Endodermal cell (in vitro differentiated cells): ENCODE measurements at regions not wholly inside any gene's neighbourhood (a gene's known extent, or its start where the extent isn't known, plus 50 kb on each side); places are given as distances from the start of the nearest gene placed in this dataset.

Experiments used
- DNase-seq: peaks from one replicate; pipeline ENCODE4 v3.0.0-alpha.2; 2017
- H3K27ac ChIP-seq: 2 replicates; pipeline ENCODE4 v1.5.1; 2013; ENCODE audit warnings: mild to moderate bottlenecking, low read depth, low read length, moderate library complexity
- H3K27me3 ChIP-seq: 2 replicates; pipeline ENCODE4 v1.6.1; 2013; ENCODE audit warnings: mild to moderate bottlenecking, low read length, moderate library complexity; ENCODE audit not compliant: insufficient read depth, control insufficient read depth, poor library complexity, severe bottlenecking
- H3K36me3 ChIP-seq: 2 replicates; pipeline ENCODE4 v1.7.0; 2013; ENCODE audit warnings: mild to moderate bottlenecking, low read length, moderate library complexity; ENCODE audit not compliant: control insufficient read depth, insufficient read depth
- H3K4me1 ChIP-seq: one replicate; pipeline ENCODE4 v1.7.0; 2013; ENCODE audit warnings: low read length; ENCODE audit not compliant: control insufficient read depth, insufficient read depth
- H3K4me3 ChIP-seq: 2 replicates; pipeline ENCODE4 v1.5.1; 2013; ENCODE audit warnings: mild to moderate bottlenecking, low read length, moderate library complexity
- H3K9ac ChIP-seq: 2 replicates; pipeline ENCODE4 v1.6.1; 2013; ENCODE audit warnings: mild to moderate bottlenecking, low read length, moderate library complexity; ENCODE audit not compliant: poor library complexity, severe bottlenecking; ENCODE audit errors: extremely low read depth
- H3K9me3 ChIP-seq: 2 replicates; pipeline ENCODE4 v1.6.1; 2013; ENCODE audit warnings: mild to moderate bottlenecking, low read length, moderate library complexity; ENCODE audit not compliant: control insufficient read depth
- H3K27ac Mint-ChIP-seq: 2 replicates; pipeline ENCODE4 v1.8.0; 2020; ENCODE audit warnings: mixed read lengths
- H3K27me3 Mint-ChIP-seq: 2 replicates; pipeline ENCODE4 v1.8.0; 2021; ENCODE audit warnings: mild to moderate bottlenecking, mixed read lengths; ENCODE audit not compliant: insufficient read depth
- H3K36me3 Mint-ChIP-seq: 2 replicates; pipeline ENCODE4 v1.8.0; 2020; ENCODE audit warnings: low read depth, mixed read lengths
- H3K4me1 Mint-ChIP-seq: 2 replicates; pipeline ENCODE4 v1.8.0; 2020; ENCODE audit warnings: mixed read lengths
- H3K4me3 Mint-ChIP-seq: 2 replicates; pipeline ENCODE4 v1.8.0; 2020; ENCODE audit warnings: mild to moderate bottlenecking, moderate library complexity, mixed read lengths
- H3K9me3 Mint-ChIP-seq: 2 replicates; pipeline ENCODE4 v1.8.0; 2020; ENCODE audit warnings: mild to moderate bottlenecking, mixed read lengths
- WGBS, 2 experiments: methylation state at CpG; one replicate each; pipeline versions ENCODE4 v1.1.5 to v1.1.7; 2013; ENCODE audit warnings: missing lambda C conversion rate in 2 of 2, mixed read lengths in 1 of 2; ENCODE audit not compliant: insufficient coverage in 1 of 2, insufficient read length in 1 of 2; 5-methylcytosine and 5-hydroxymethylcytosine counted together
- TF ChIP-seq, protein P1 (sequence below): fragments of 200-600 bp; sonication (generic); conservative IDR thresholded peaks from 2 replicates; pipeline ENCODE4 v1.5.0; 2021; ENCODE audit warnings: antibody characterized with exemption, mild to moderate bottlenecking

DNA sequence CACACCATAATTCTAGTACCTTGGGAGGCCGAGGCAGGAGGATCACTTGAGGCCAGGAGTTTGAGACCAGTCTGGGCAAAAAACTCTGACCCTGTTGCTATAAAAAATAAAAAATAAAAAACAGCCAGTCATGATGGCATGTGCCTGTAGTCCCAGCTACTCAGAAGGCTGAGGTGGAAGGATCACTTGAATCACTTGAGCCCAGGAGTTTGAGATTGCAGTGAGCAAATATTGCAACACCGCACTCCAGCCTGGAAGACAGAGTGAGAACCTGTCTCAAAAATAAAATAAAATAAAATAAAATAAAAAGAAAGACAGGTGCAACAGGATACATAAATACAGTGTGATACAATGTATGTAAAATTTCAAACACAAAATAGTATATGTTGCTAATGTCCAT is 154.5 kb downstream of the OTOR start:
- WGBS, 2 experiments, result 80 to 97% methylated on average over 1 to 2 of the region's 2 CpGs

DNA sequence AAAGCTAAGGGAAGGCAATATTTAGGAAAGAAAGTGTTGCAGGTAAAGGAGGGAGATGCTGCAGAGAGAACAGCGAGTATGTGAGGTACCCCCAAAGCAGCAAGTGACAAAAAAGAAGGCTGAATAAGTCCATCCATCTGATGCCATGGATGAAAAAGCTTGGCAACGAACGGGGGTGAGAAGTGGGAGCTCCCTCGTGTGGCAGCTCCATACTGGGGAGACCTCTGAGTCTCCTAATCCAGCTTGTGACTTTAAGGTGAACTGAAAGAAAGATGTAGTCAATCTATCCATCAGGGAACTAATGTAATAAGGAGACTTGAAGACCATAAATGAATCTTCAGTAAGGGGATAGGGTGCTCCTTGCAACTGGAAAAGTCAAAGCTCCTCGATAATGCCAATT is 156.6 kb downstream of the OTOR start:
- DNase-seq, result no peak
- Mint-ChIP-seq H3K9me3 (peaks cover 8% of the 10 kb centered on the region), H3K27me3 (no peaks in the 10 kb centered on the region), H3K27ac (no peak overlapping the region), H3K4me1 (no peaks in the 10 kb centered on the region), H3K4me3 (no peak overlapping the region), H3K36me3 (no peaks in the 10 kb centered on the region)
- H3K36me3 ChIP-seq, result no peaks in the 10 kb centered on the region
- no peaks in the 10 kb centered on the region for H3K4me1 ChIP-seq
- TF ChIP-seq, protein P1, sequence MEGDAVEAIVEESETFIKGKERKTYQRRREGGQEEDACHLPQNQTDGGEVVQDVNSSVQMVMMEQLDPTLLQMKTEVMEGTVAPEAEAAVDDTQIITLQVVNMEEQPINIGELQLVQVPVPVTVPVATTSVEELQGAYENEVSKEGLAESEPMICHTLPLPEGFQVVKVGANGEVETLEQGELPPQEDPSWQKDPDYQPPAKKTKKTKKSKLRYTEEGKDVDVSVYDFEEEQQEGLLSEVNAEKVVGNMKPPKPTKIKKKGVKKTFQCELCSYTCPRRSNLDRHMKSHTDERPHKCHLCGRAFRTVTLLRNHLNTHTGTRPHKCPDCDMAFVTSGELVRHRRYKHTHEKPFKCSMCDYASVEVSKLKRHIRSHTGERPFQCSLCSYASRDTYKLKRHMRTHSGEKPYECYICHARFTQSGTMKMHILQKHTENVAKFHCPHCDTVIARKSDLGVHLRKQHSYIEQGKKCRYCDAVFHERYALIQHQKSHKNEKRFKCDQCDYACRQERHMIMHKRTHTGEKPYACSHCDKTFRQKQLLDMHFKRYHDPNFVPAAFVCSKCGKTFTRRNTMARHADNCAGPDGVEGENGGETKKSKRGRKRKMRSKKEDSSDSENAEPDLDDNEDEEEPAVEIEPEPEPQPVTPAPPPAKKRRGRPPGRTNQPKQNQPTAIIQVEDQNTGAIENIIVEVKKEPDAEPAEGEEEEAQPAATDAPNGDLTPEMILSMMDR, result peak; percentile 47
- no peak overlapping the region for H3K27ac ChIP-seq
- no peaks in the 10 kb centered on the region for H3K9me3 ChIP-seq
- H3K9ac ChIP-seq, result no peak overlapping the region
- H3K27me3 ChIP-seq, result no peaks in the 10 kb centered on the region
- H3K4me3 ChIP-seq, result no peak overlapping the region
- 81 to 83% methylated on average over 4 to 5 of the region's 5 CpGs for WGBS, 2 experiments

More for the DNA sequence above, 154.5 kb downstream of the OTOR start:
- no peak for DNase-seq
- Mint-ChIP-seq H3K36me3 (no peaks in the 10 kb centered on the region), H3K27ac (no peak overlapping the region), H3K4me1 (no peaks in the 10 kb centered on the region), H3K27me3 (no peaks in the 10 kb centered on the region), H3K4me3 (no peak overlapping the region), H3K9me3 (no peaks in the 10 kb centered on the region)
- TF ChIP-seq, protein P1, result no peak
- Histone ChIP-seq H3K4me3 (no peak overlapping the region), H3K4me1 (no peaks in the 10 kb centered on the region), H3K9me3 (no peaks in the 10 kb centered on the region), H3K36me3 (no peaks in the 10 kb centered on the region), H3K27me3 (no peaks in the 10 kb centered on the region), H3K9ac (no peak overlapping the region), H3K27ac (no peak overlapping the region)

DNA sequence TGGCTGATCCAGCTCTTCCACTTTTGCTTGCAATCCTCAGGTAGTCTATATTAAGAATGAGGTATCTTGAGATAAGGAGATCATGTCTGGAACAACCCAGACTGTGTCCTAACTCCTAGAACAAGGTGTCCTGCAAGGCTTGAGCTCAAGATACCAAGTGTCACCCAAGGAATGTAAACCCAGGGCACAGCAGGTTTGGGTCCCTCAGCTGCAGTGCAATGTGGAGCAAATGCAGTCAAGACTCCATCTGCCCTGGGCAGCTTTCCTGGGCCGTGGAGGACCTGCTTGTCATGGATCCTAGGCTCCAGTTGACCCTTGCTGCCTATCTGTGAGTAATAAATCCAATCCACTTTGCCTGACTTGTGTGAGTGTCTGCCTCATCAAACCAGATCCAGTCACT is 166.1 kb downstream of the OTOR start:
- Mint-ChIP-seq H3K27ac (no peak overlapping the region), H3K4me1 (no peaks in the 10 kb centered on the region), H3K4me3 (no peak overlapping the region), H3K36me3 (no peaks in the 10 kb centered on the region), H3K27me3 (peaks cover 2% of the 10 kb centered on the region), H3K9me3 (peaks cover 34% of the 10 kb centered on the region)
- no peak overlapping the region for H3K27ac ChIP-seq
- no peaks in the 10 kb centered on the region for H3K27me3 ChIP-seq
- 57 to 86% methylated on average over 1 of the region's 1 CpG for WGBS, 2 experiments
- H3K9me3 ChIP-seq, result peaks cover 6% of the 10 kb centered on the region
- DNase-seq, result no peak
- H3K36me3 ChIP-seq, result no peaks in the 10 kb centered on the region
- TF ChIP-seq, protein P1, result no peak
- H3K9ac ChIP-seq, result no peak overlapping the region
- no peak overlapping the region for H3K4me3 ChIP-seq
- no peaks in the 10 kb centered on the region for H3K4me1 ChIP-seq
